HG03354 (cell line): ENCODE measurements at regions not wholly inside any gene's neighbourhood (a gene's known extent, or its start where the extent isn't known, plus 50 kb on each side); places are given as distances from the start of the nearest gene placed in this dataset.
"Not testable (repeated sequence)": the region's sequence is repeated elsewhere in the genome, so short reads cannot be mapped to it uniquely, and the experiment has no call there.

ENCODE experiments used
- ATAC-seq: cut with Tn5 transposase; IDR thresholded peaks from one replicate; pipeline ENCODE4 v1.9.1; 2021; ENCODE audit warnings: mild to moderate bottlenecking; ENCODE audit not compliant: unreplicated experiment, poor library complexity, severe bottlenecking

DNA sequence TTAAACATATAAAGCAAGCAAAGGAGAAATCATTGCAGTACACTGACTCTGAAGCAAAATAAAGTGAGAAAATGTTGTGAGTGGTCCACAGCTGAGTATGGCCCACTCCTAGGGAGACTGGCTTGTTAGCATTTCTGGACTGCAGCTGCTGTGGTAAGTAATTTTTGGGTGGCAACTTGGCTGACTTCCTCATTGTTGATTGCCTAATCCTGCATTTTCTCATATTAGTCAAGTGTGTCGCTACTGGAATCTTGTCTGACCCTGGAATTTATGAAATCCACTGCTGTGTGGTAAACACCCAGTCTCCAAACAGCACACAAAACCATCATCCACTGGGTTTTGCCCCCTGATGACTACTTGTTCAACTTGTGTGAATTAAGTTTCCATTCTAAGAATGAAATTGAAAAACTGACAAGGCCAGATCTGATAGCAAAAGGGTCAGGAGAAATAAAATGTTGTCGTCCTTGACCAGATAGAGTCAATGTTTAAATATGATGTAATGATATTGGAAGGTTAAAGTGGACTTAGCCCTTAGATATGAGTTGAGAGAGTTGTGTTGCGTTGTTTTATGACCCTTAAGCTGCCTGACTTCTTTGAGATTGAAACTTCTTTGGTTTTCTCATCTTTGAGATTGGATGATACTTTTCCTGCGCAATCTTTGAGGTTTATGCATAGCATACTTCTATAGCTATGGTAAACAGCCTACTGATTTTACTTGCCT is 106.6 kb upstream of the SEC22B start:
- ATAC-seq: not testable (repeated sequence)

GRCh38 chr1:120278259-120278610 is 101.9 kb upstream of the SEC22B start:
- ATAC-seq: not testable (repeated sequence)

DNA sequence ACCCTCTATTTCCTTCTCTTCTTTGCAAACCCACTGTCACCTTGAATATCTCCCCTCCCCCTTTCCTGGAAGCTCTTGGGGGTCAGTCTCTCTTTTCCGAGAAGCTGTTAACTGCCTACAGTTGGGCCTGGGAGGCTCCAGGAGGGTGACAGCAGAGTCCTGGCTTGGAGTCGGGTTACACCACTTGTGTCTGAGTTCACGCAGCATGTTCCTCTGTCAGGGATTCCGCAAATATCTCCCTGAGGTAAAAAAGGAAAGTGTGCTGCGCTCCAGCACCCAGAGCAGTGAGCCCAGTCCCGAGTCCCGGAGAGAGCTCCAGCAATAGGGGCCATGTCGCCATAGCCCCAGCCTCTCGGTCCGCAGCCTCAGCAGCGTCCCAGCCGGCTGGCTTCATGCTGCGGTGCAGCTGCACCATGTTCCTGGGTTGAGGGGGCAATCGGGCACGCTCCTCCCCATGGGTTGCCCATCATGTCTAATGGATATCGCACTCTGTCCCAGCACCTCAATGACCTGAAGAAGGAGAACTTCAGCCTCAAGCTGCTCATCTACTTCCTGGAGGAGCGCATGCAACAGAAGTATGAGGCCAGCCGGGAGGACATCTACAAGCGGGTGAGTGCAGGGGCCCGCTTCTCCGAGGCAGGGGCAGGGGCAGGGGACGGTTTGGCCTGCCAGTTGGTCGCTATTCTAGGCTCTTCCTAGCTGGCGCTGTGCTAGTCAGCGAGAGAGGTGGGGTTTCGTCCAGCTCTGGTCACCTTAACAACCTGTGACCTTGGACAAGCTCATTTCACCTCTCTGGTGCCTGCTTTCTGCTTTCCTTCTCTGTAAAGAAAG is 101.3 kb upstream of the SEC22B start:
- ATAC-seq: not testable (repeated sequence)

- not testable (repeated sequence) for ATAC-seq
Observed at GRCh38 chr1:120276710-120277109, 100.4 kb upstream of the SEC22B start.

GRCh38 chr1:120274438-120274837 is 98.1 kb upstream of the SEC22B start:
- ATAC-seq: not testable (repeated sequence)

GRCh38 chr1:120273363-120273762 is 97.0 kb upstream of the SEC22B start:
- ATAC-seq: not testable (repeated sequence)

- not testable (repeated sequence) for ATAC-seq
Observed at GRCh38 chr1:120272242-120272641, 95.9 kb upstream of the SEC22B start.

DNA sequence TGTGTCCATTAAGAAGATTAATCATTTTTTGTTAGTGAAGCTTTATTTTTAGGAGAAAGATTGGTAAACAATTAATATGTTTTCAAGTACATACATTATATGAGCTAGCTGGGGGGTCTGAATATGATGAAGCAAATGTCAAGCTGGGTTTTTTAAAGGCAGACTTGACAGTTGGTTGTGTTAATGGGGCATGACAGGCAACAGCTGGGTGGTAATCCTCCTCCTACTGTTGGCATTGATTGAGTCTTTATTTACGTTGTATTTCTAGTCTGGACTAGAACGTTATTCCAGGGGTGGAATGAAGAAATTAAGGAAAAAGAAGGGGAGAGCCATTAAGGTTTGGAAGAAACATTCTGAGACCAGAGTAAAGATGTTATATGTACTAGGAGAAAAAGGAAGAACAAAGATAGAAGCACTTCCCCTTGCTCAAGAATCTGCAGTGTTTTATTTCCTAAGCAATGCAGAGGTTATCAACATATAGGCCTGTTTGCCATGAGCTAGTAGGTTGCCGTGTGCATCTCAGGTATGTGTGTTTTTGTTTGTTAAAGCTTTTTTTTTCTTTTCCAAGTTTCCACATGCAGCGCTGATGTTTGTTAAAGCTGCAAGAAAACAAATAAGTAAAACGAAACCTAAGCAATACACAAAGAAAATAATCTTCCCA is 95.4 kb upstream of the SEC22B start:
- not testable (repeated sequence) for ATAC-seq

- ATAC-seq: not testable (repeated sequence)
Observed at GRCh38 chr1:120267894-120268551, 91.7 kb upstream of the SEC22B start.

DNA sequence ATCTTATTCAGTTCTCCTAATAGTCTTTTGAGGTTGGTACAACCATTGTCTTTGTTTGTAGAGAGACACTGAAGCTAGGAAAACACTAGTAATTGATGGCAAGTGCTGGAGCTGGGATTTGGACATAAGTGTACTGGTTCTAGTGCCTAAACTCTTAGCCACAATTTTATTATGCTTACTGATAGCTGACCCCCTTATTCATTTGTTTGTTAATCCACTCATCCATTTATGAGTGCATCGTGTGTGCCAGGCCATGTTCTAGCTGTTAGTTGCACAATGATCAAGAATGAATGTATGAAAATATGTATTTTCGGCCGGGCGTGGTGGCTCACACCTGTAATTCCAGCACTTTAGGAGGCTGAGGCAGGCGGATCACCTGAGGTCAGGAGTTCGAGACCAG is 88.2 kb upstream of the SEC22B start:
- ATAC-seq: not testable (repeated sequence)

- not testable (repeated sequence) for ATAC-seq
Observed at GRCh38 chr1:120262791-120263751, 86.8 kb upstream of the SEC22B start.

- not testable (repeated sequence) for ATAC-seq
Observed at GRCh38 chr1:120257778-120258105, 81.4 kb upstream of the SEC22B start.

GRCh38 chr1:120257064-120257777 is 80.9 kb upstream of the SEC22B start:
- not testable (repeated sequence) for ATAC-seq

DNA sequence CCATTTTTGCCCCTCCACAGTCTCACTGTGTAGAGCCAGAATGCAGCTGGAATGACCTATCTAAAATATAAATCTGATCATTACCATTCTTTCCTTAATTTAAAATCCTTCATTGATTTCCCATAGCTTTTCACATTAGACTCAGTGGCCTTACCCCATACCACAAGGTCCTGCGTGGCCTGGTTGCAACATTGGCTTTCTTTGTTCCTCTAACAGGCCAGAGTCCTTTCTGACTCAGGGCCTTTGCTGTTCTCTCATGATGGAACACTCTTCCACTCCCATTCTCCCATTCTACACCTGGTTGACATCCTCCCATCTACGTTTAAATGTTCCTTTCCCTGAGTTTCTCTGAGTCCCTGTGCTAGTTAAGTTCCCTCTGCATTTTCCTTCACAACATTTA is 74.4 kb upstream of the SEC22B start:
- ATAC-seq: not testable (repeated sequence)

DNA sequence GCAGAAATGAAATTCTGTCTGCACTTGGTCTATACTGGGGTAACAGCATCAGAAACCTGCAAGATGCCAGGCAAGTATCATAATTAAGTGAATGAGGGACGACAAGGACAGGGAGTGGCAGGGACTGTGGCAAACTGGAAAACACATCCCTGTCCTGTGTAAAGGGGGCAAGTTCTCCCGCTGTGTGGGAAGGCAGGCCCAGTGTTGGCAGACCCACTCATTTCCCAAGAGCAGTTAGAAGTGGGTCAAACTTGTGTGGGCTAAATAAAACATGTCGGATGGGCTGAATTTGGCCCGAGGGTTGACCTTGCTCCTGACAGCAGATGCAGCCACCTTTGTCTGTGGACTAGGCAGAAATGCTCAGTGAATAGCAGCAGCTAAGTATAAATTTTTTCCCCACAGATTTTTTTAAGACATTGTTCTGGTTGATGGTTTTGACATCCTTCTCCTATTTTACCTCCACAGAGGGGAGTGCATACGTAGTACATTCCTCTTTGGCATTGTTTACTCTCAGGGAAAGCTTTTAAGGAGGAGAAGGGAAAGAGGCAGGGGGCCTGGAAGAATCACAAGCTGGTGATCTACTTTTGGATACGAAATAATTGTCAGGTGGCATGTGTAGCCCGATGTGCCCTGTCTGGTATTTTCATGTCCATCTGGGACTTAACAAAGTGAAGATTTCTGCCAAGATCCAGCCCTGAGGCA is 72.6 kb upstream of the SEC22B start:
- not testable (repeated sequence) for ATAC-seq

GRCh38 chr1:120248203-120248602 is 71.9 kb upstream of the SEC22B start:
- ATAC-seq: not testable (repeated sequence)

DNA sequence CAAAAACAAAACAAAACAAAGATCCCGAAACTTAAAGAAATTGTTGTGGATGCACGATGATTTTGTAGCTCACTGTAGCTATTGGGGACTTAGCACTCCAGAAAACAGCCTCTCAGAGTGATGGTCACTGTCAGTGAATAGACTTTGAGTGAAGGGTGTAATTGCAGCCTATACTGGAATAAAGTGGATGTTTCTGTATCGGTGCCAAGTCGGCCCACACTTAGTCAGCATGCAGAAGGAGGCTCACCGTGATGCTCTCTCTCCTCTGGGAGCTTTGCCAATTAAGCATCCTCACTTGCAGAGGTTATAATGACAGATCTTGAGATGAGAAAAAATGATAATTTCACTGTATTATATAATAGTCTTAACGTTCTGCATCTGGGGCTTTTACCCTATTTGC is 67.5 kb upstream of the SEC22B start:
- ATAC-seq: not testable (repeated sequence)

GRCh38 chr1:120242582-120242981 is 66.3 kb upstream of the SEC22B start:
- not testable (repeated sequence) for ATAC-seq
